MM.1S (cell line): ENCODE measurements at regions not wholly inside any gene's neighbourhood (a gene's known extent, or its start where the extent isn't known, plus 50 kb on each side); places are given as distances from the start of the nearest gene placed in this dataset.

Experiments used
- DNase-seq: peaks from one replicate; pipeline ENCODE4 v3.0.0-alpha.2; 2015
- H2AFZ ChIP-seq: fragments of 300-600 bp; sonication (generic); 2 replicates; pipeline ENCODE4 v1.6.0; 2016; ENCODE audit warnings: antibody characterized with exemption, low read length
- H3F3A ChIP-seq: fragments of 300-600 bp; sonication (generic); 2 replicates; pipeline ENCODE4 v1.6.1; 2016; ENCODE audit warnings: mild to moderate bottlenecking, antibody characterized with exemption, low read length, moderate library complexity, mixed read lengths; ENCODE audit not compliant: insufficient read depth
- H3K27ac ChIP-seq: fragments of 300-600 bp; sonication (generic); 2 replicates; pipeline ENCODE4 v1.5.1; 2016; ENCODE audit warnings: mild to moderate bottlenecking, low read length
- H3K27me3 ChIP-seq: fragments of 300-600 bp; sonication (generic); replicated peaks from 2 replicates; pipeline ENCODE4 v1.6.0; 2016; ENCODE audit warnings: low read length; ENCODE audit not compliant: insufficient read depth
- H3K36me3 ChIP-seq: fragments of 300-600 bp; sonication (generic); replicated peaks from 2 replicates; pipeline ENCODE4 v1.6.1; 2016; ENCODE audit warnings: mild to moderate bottlenecking, low read length, mixed read lengths; ENCODE audit not compliant: insufficient read depth
- H3K4me1 ChIP-seq: fragments of 300-600 bp; sonication (generic); 2 replicates; pipeline ENCODE4 v1.6.1; 2016; ENCODE audit warnings: low read length, mixed read lengths
- H3K4me2 ChIP-seq: fragments of 300-600 bp; sonication (generic); 2 replicates; pipeline ENCODE4 v1.6.0; 2016; ENCODE audit warnings: low read depth, low read length
- H3K4me3 ChIP-seq: fragments of 300-600 bp; sonication (generic); 2 replicates; pipeline ENCODE4 v1.5.1; 2016; ENCODE audit warnings: low read length, mixed read lengths
- H3K79me2 ChIP-seq: fragments of 300-600 bp; sonication (generic); 2 replicates; pipeline ENCODE4 v1.6.1; 2016; ENCODE audit warnings: mixed run types, low read length, mixed read lengths
- H3K9ac ChIP-seq: fragments of 300-600 bp; sonication (generic); 2 replicates; pipeline ENCODE4 v1.6.1; 2016; ENCODE audit warnings: low read length, mixed read lengths
- H3K9me2 ChIP-seq: fragments of 300-600 bp; sonication (generic); replicated peaks from 2 replicates; pipeline ENCODE4 v1.6.1; 2016; ENCODE audit warnings: mild to moderate bottlenecking, low read length, mixed read lengths; ENCODE audit not compliant: insufficient read depth
- H3K9me3 ChIP-seq: fragments of 300-600 bp; sonication (generic); replicated peaks from 2 replicates; pipeline ENCODE4 v1.6.1; 2016; ENCODE audit warnings: mild to moderate bottlenecking, low read length, mixed read lengths; ENCODE audit not compliant: insufficient read depth
- H4K20me1 ChIP-seq: fragments of 300-600 bp; sonication (generic); 2 replicates; pipeline ENCODE4 v1.6.1; 2016; ENCODE audit warnings: mild to moderate bottlenecking, low read length, moderate library complexity, mixed read lengths; ENCODE audit not compliant: insufficient read depth
- CTCF ChIP-seq: fragments of 300-600 bp; sonication (generic); IDR thresholded peaks from 2 replicates; pipeline ENCODE4 v1.5.1; 2016; ENCODE audit warnings: antibody characterized with exemption, low read length, mixed read lengths
- EZH2 ChIP-seq: fragments of 300-600 bp; sonication (generic); optimal IDR thresholded peaks from 2 replicates; pipeline ENCODE3; 2017; ENCODE audit warnings: low read depth, mild to moderate bottlenecking, antibody characterized with exemption, low read length, mixed read lengths
- EZH2phosphoT487 ChIP-seq: fragments of 300-600 bp; sonication (generic); IDR thresholded peaks from 2 replicates; pipeline ENCODE4 v1.6.1; 2018; ENCODE audit warnings: antibody characterized with exemption, low read length

GRCh38 chr18:26722565-26722931, 143.0 kb downstream of the AQP4 start:
- Histone ChIP-seq H3F3A (no peaks in the 10 kb centered on the region), H4K20me1 (no peaks in the 10 kb centered on the region), H3K9me2 (no peaks in the 10 kb centered on the region), H3K9ac (no peak overlapping the region), H3K4me1 (no peaks in the 10 kb centered on the region), H3K36me3 (no peaks in the 10 kb centered on the region), H3K27ac (no peak overlapping the region), H2AFZ (no peak overlapping the region), H3K27me3 (no peaks in the 10 kb centered on the region), H3K4me2 (no peak overlapping the region), H3K9me3 (no peaks in the 10 kb centered on the region), H3K79me2 (no peaks in the 10 kb centered on the region), H3K4me3 (no peak overlapping the region)
- TF ChIP-seq CTCF (no peak), EZH2 (no peak), EZH2phosphoT487 (no peak)
- DNase-seq = no peak

GRCh38 chr18:26721854-26722564, 143.5 kb downstream of the AQP4 start:
- no peaks in the 10 kb centered on the region for H3K27me3 ChIP-seq
- DNase-seq = no peak
- H3K4me1 ChIP-seq = no peaks in the 10 kb centered on the region
- H3K9me3 ChIP-seq = no peaks in the 10 kb centered on the region
- H3K27ac ChIP-seq = no peak overlapping the region
- no peaks in the 10 kb centered on the region for H3K36me3 ChIP-seq
- no peak overlapping the region for H3K9ac ChIP-seq
- no peaks in the 10 kb centered on the region for H4K20me1 ChIP-seq
- H3K9me2 ChIP-seq = no peaks in the 10 kb centered on the region
- H2AFZ ChIP-seq = no peak overlapping the region
- no peak overlapping the region for H3K4me2 ChIP-seq
- TF ChIP-seq EZH2 = no peak
- TF ChIP-seq EZH2phosphoT487 = no peak
- no peak for TF ChIP-seq CTCF
- no peaks in the 10 kb centered on the region for H3F3A ChIP-seq
- no peaks in the 10 kb centered on the region for H3K79me2 ChIP-seq
- H3K4me3 ChIP-seq = no peak overlapping the region

DNA sequence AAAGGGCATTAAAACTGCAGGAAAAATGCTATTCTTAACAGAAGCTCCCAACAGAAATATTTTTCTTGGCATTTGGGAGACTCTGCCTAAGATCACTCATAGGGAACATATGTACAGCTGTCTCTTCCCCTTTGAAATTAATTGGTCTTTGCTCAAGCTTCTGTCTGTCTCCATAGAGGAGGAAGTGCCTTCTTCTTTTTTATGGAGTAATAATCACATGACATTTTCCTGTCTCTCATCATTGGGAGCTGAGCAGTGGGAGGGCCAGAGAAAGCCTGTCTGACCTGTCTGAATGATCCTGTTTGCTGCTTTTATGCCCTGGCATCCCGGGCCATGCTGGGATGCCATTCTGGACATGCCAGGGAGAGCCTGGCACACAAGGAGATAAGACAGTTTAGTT, 145.6 kb downstream of the AQP4 start:
- H3K9me3 ChIP-seq = no peaks in the 10 kb centered on the region
- no peaks in the 10 kb centered on the region for H3K27me3 ChIP-seq
- no peak for DNase-seq
- H3K36me3 ChIP-seq = no peaks in the 10 kb centered on the region
- H4K20me1 ChIP-seq = no peaks in the 10 kb centered on the region
- H3K4me3 ChIP-seq = no peak overlapping the region
- peaks cover 7% of the 10 kb centered on the region; the same call in 1 of the 2 replicates for H3K4me1 ChIP-seq
- H2AFZ ChIP-seq = no peak overlapping the region
- H3K9me2 ChIP-seq = no peaks in the 10 kb centered on the region
- H3F3A ChIP-seq = no peaks in the 10 kb centered on the region
- H3K79me2 ChIP-seq = no peaks in the 10 kb centered on the region
- no peak overlapping the region for H3K4me2 ChIP-seq
- H3K27ac ChIP-seq = no peak overlapping the region
- TF ChIP-seq EZH2phosphoT487 (no peak), CTCF (no peak)
- H3K9ac ChIP-seq = no peak overlapping the region
